H9 (cell line): ENCODE measurements at regions not wholly inside any gene's neighbourhood (a gene's known extent, or its start where the extent isn't known, plus 50 kb on each side); places are given as distances from the start of the nearest gene placed in this dataset.

Experiments used
- DNase-seq: peaks from one replicate; pipeline ENCODE4 v3.0.0-alpha.2; 2017
- H2AFZ ChIP-seq: one replicate; pipeline ENCODE4 v1.6.1; 2013; ENCODE audit warnings: mild to moderate bottlenecking, low read length, control low read depth, moderate library complexity
- H2AK5ac ChIP-seq: 2 replicates; pipeline ENCODE4 v1.6.1; 2013; ENCODE audit warnings: low read length, control low read depth, mixed read lengths; ENCODE audit not compliant: insufficient read length
- H2BK120ac ChIP-seq: one replicate; pipeline ENCODE4 v1.6.1; 2013; ENCODE audit warnings: low read depth, mild to moderate bottlenecking, low read length, control low read depth, inconsistent platforms; ENCODE audit not compliant: poor library complexity, severe bottlenecking
- H2BK12ac ChIP-seq: 2 replicates; pipeline ENCODE4 v1.6.1; 2013; ENCODE audit warnings: low read length, control low read depth, mixed read lengths, low read depth; ENCODE audit not compliant: insufficient read length
- H2BK15ac ChIP-seq: 2 replicates; pipeline ENCODE4 v1.6.1; 2013; ENCODE audit warnings: low read depth, low read length, control low read depth
- H2BK20ac ChIP-seq: one replicate; pipeline ENCODE4 v1.6.1; 2013; ENCODE audit warnings: low read depth, mild to moderate bottlenecking, low read length, control low read depth, inconsistent platforms; ENCODE audit not compliant: poor library complexity, severe bottlenecking
- H2BK5ac ChIP-seq: 2 replicates; pipeline ENCODE4 v1.6.1; 2013; ENCODE audit warnings: low read length, control low read depth, mixed read lengths; ENCODE audit not compliant: insufficient read length
- H3K14ac ChIP-seq: 2 replicates; pipeline ENCODE4 v1.6.1; 2013; ENCODE audit warnings: low read length, control low read depth; ENCODE audit not compliant: insufficient read depth
- H3K18ac ChIP-seq: 2 replicates; pipeline ENCODE4 v1.6.1; 2013; ENCODE audit warnings: low read depth, mild to moderate bottlenecking, mixed read lengths, low read length, control low read depth; ENCODE audit not compliant: insufficient read length
- H3K23ac ChIP-seq: 2 replicates; pipeline ENCODE4 v1.6.1; 2013; ENCODE audit warnings: low read length, control low read depth, mixed read lengths, low read depth; ENCODE audit not compliant: insufficient read length
- H3K23me2 ChIP-seq: 2 replicates; pipeline ENCODE4 v1.6.1; 2013; ENCODE audit warnings: low read depth, mild to moderate bottlenecking, mixed read lengths, low read length, control low read depth; ENCODE audit not compliant: insufficient read length, poor library complexity, severe bottlenecking
- H3K27ac ChIP-seq: 2 replicates; pipeline ENCODE4 v1.5.1; 2013; ENCODE audit warnings: low read length, control low read depth, mixed read lengths, low read depth; ENCODE audit not compliant: insufficient read length
- H3K27me3 ChIP-seq: 2 replicates; pipeline ENCODE4 v1.6.1; 2013; ENCODE audit warnings: low read length, control low read depth, inconsistent platforms; ENCODE audit not compliant: insufficient read depth
- H3K4ac ChIP-seq: 2 replicates; pipeline ENCODE4 v1.6.1; 2013; ENCODE audit warnings: low read depth, mild to moderate bottlenecking, control low read depth, inconsistent platforms, low read length, moderate library complexity
- H3K4me1 ChIP-seq: 2 replicates; pipeline ENCODE4 v1.6.1; 2013; ENCODE audit warnings: low read length, control low read depth, inconsistent platforms; ENCODE audit not compliant: insufficient read depth
- H3K4me2 ChIP-seq: 2 replicates; pipeline ENCODE4 v1.6.1; 2013; ENCODE audit warnings: low read length, control low read depth, mixed read lengths; ENCODE audit not compliant: insufficient read length, insufficient read depth
- H3K56ac ChIP-seq: 2 replicates; pipeline ENCODE4 v1.6.1; 2013; ENCODE audit warnings: low read depth, mild to moderate bottlenecking, mixed read lengths, low read length, control low read depth; ENCODE audit not compliant: insufficient read length
- H3K79me1 ChIP-seq: 2 replicates; pipeline ENCODE4 v1.6.1; 2013; ENCODE audit warnings: low read depth, mild to moderate bottlenecking, moderate library complexity, low read length, control low read depth, inconsistent platforms; ENCODE audit not compliant: insufficient read depth, poor library complexity, severe bottlenecking
- H3K79me2 ChIP-seq: 2 replicates; pipeline ENCODE4 v1.6.1; 2013; ENCODE audit warnings: low read length, control low read depth, inconsistent platforms; ENCODE audit not compliant: insufficient read depth
- H3K9ac ChIP-seq: 2 replicates; pipeline ENCODE4 v1.6.1; 2013; ENCODE audit warnings: low read length, control low read depth, mixed read lengths; ENCODE audit not compliant: insufficient read length; ENCODE audit errors: extremely low read depth
- H3K9me3 ChIP-seq: one replicate; pipeline ENCODE4 v1.6.1; 2013; ENCODE audit warnings: low read depth, low read length, inconsistent platforms; ENCODE audit not compliant: control insufficient read depth
- H3T11ph ChIP-seq: one replicate; pipeline ENCODE4 v1.6.1; 2013; ENCODE audit warnings: mild to moderate bottlenecking, low read length, control low read depth, inconsistent platforms
- H4K20me1 ChIP-seq: one replicate; pipeline ENCODE4 v1.6.1; 2013; ENCODE audit not compliant: control insufficient read depth, insufficient read length, insufficient read depth
- H4K5ac ChIP-seq: 2 replicates; pipeline ENCODE4 v1.6.1; 2013; ENCODE audit warnings: low read depth, mild to moderate bottlenecking, mixed read lengths, low read length, control low read depth; ENCODE audit not compliant: insufficient read length
- H4K8ac ChIP-seq: replicated peaks from 2 replicates; pipeline ENCODE4 v1.6.1; 2013; ENCODE audit warnings: low read length, control low read depth, mixed read lengths, low read depth; ENCODE audit not compliant: insufficient read length
- H4K91ac ChIP-seq: 2 replicates; pipeline ENCODE4 v1.6.1; 2013; ENCODE audit warnings: low read depth, mild to moderate bottlenecking, moderate library complexity, mixed read lengths, low read length, control low read depth; ENCODE audit not compliant: insufficient read length
- H3K27ac Mint-ChIP-seq, 3 experiments: 2 replicates in 2 of 3; 3 replicates in 1 of 3; pipeline ENCODE4 v1.8.0; 2020 to 2021; ENCODE audit warnings: mixed read lengths in 3 of 3, mild to moderate bottlenecking in 1 of 3, moderate library complexity in 1 of 3
- H3K27me3 Mint-ChIP-seq: 2 replicates; pipeline ENCODE4 v1.8.0; 2021; ENCODE audit warnings: low read depth, mild to moderate bottlenecking, moderate library complexity, mixed read lengths
- H3K36me3 Mint-ChIP-seq, 3 experiments: 2 replicates in 2 of 3; 3 replicates in 1 of 3; pipeline ENCODE4 v1.8.0; 2020 to 2021; ENCODE audit warnings: low read depth in 3 of 3, mixed read lengths in 3 of 3; ENCODE audit not compliant: insufficient read depth in 1 of 3
- H3K4me1 Mint-ChIP-seq, 2 experiments: 2 replicates each; pipeline ENCODE4 v1.8.0; 2020; ENCODE audit warnings: mixed read lengths in 2 of 2
- H3K4me3 Mint-ChIP-seq, 2 experiments: 2 replicates in 1 of 2; 3 replicates in 1 of 2; pipeline ENCODE4 v1.8.0; 2020 to 2021; ENCODE audit warnings: mild to moderate bottlenecking in 2 of 2, mixed read lengths in 2 of 2, moderate library complexity in 1 of 2
- H3K9me3 Mint-ChIP-seq, 2 experiments: 2 replicates in 1 of 2; 3 replicates in 1 of 2; pipeline ENCODE4 v1.8.0; 2020; ENCODE audit warnings: mild to moderate bottlenecking in 2 of 2, mixed read lengths in 2 of 2, moderate library complexity in 1 of 2
- WGBS: extraction: QIAGEN DNeasy Blood & Tissue Kit; methylation state at CpG from one replicate; pipeline ENCODE4 v1.1.7; 2013; ENCODE audit warnings: missing lambda C conversion rate, low lambda C conversion rate, mixed read lengths; ENCODE audit not compliant: insufficient read length; ENCODE audit errors: extremely low coverage; 5-methylcytosine and 5-hydroxymethylcytosine counted together
- TF ChIP-seq, protein P1 (sequence below): fragments of 200-600 bp; sonication (generic); conservative IDR thresholded peaks from 3 replicates; pipeline ENCODE4 v1.8.0; 2021; ENCODE audit warnings: antibody characterized with exemption, mild to moderate bottlenecking

DNA sequence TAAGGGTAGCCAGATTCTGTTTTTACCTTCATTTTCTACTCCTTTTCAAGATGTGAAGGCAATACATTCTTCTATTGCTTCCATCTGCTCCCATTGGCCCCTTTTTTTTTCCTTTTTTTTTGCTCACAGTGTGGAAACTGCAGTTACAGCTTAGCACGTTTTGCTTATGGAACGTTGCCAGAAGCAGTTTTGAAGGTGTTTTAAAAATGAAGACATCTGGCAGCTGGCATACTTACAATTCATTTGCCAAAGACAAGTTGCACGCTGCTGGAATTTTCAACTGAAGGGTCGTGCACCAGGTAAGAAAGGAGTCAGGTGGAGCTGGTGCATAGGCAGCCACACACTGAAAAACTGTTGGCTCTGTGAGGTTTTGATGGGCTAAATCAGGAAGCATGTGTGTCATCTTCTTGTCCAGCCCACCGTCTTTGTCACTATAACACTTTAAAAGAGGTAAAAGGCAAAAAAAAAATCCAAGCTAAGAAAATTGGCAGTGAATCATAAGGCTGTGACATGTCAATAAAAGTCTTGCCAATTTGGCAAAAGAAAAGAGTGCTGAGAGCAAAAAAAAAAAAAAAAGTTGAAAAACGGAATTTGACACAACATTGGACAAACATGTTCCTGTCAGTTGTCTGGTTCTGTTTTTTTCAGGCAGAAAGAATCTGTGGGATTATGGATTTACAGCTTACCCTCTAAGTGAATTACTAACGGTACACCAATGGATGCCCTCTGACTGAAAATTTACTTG lies 225.4 kb upstream of the SOX2 start:
- no peak overlapping the region for H3K9ac ChIP-seq
- H2BK120ac ChIP-seq: no peak overlapping the region
- H4K20me1 ChIP-seq: no peaks in the 10 kb centered on the region
- TF ChIP-seq, protein P1, sequence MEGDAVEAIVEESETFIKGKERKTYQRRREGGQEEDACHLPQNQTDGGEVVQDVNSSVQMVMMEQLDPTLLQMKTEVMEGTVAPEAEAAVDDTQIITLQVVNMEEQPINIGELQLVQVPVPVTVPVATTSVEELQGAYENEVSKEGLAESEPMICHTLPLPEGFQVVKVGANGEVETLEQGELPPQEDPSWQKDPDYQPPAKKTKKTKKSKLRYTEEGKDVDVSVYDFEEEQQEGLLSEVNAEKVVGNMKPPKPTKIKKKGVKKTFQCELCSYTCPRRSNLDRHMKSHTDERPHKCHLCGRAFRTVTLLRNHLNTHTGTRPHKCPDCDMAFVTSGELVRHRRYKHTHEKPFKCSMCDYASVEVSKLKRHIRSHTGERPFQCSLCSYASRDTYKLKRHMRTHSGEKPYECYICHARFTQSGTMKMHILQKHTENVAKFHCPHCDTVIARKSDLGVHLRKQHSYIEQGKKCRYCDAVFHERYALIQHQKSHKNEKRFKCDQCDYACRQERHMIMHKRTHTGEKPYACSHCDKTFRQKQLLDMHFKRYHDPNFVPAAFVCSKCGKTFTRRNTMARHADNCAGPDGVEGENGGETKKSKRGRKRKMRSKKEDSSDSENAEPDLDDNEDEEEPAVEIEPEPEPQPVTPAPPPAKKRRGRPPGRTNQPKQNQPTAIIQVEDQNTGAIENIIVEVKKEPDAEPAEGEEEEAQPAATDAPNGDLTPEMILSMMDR: no peak
- Mint-ChIP-seq H3K4me3 (no peak overlapping the region), H3K4me1 (peaks cover 13 to 15% of the 10 kb centered on the region in 2 experiments), H3K9me3 (no peaks in the 10 kb centered on the region), H3K27me3 (no peaks in the 10 kb centered on the region), H3K27ac (no peak overlapping the region), H3K36me3 (no peaks in the 10 kb centered on the region)
- H3K79me2 ChIP-seq: no peaks in the 10 kb centered on the region
- H3T11ph ChIP-seq: no peak overlapping the region
- no peak overlapping the region for H2BK20ac ChIP-seq
- no peaks in the 10 kb centered on the region for H3K9me3 ChIP-seq
- H3K23me2 ChIP-seq: no peaks in the 10 kb centered on the region
- no peak for DNase-seq
- no peak overlapping the region for H2BK5ac ChIP-seq
- H3K56ac ChIP-seq: no peak overlapping the region
- no CpG with 5 or more reads among the region's 7 CpGs for WGBS
- no peak overlapping the region for H2BK15ac ChIP-seq
- no peak overlapping the region for H2AFZ ChIP-seq
- peaks cover 4% of the 10 kb centered on the region; the same call in 1 of the 2 replicates for H3K4me1 ChIP-seq
- no peak overlapping the region for H3K18ac ChIP-seq
- H2AK5ac ChIP-seq: no peak overlapping the region
- H2BK12ac ChIP-seq: no peak overlapping the region
- no peak overlapping the region for H3K14ac ChIP-seq
- H3K4me2 ChIP-seq: no peak overlapping the region
- no peak overlapping the region for H4K5ac ChIP-seq
- no peak overlapping the region for H3K23ac ChIP-seq
- no peak overlapping the region for H3K27ac ChIP-seq
- no peaks in the 10 kb centered on the region for H3K27me3 ChIP-seq
- H3K4ac ChIP-seq: no peak overlapping the region
- no peaks in the 10 kb centered on the region for H3K79me1 ChIP-seq
- no peak overlapping the region for H4K8ac ChIP-seq
- H4K91ac ChIP-seq: no peak overlapping the region
